HEK293 (cell line): ENCODE measurements at regions not wholly inside any gene's neighbourhood (a gene's known extent, or its start where the extent isn't known, plus 50 kb on each side); places are given as distances from the start of the nearest gene placed in this dataset.
A peak's percentile ranks its signal among the peaks of the same experiment; 100 is the strongest.

ENCODE experiments used
- CTCF ChIA-PET: fragments of 350-600 bp; formaldehyde crosslinking; extraction: SDS; loops from one replicate; lab custom pipeline; 2021; ENCODE audit warnings: antibody characterized with exemption; lab: Yijun Ruan, JAX
- POLR2A ChIA-PET: fragments of 300-600 bp; formaldehyde crosslinking; extraction: SDS; loops from one replicate; lab custom pipeline; 2020; ENCODE audit warnings: antibody characterized with exemption, inconsistent platforms; lab: Yijun Ruan, JAX
- H3K27ac ChIP-seq: fragments of 200-500 bp; sonication (Bioruptor generic); 2 replicates; pipeline ENCODE4 v1.5.1; 2014; ENCODE audit warnings: low read depth, low read length, control low read depth, inconsistent platforms; ENCODE audit errors: extremely low read depth
- H3K36me3 ChIP-seq, 2 experiments: fragments of 200-500 bp in 1 of 2; sonication (Bioruptor generic) in 1 of 2; 1 replicate in 1 of 2; 2 replicates in 1 of 2; pipeline ENCODE4 v1.5.1; 2014 to 2017; ENCODE audit warnings: inconsistent platforms in 2 of 2, low read length in 2 of 2; ENCODE audit not compliant: control insufficient read depth in 2 of 2, insufficient read depth in 1 of 2
- H3K4me1 ChIP-seq: fragments of 200-500 bp; sonication (Bioruptor generic); 2 replicates; pipeline ENCODE4 v1.5.1; 2014; ENCODE audit warnings: mild to moderate bottlenecking, low read length, inconsistent platforms; ENCODE audit not compliant: control insufficient read depth, insufficient read depth
- H3K4me3 ChIP-seq: 2 replicates; pipeline ENCODE4 v1.5.1; 2011; ENCODE audit warnings: low read depth, mild to moderate bottlenecking, control low read depth, low read length, moderate library complexity
- H3K9me3 ChIP-seq: fragments of 200-500 bp; sonication (Bioruptor generic); 2 replicates; pipeline ENCODE4 v1.5.1; 2014; ENCODE audit warnings: low read depth, low read length, inconsistent platforms; ENCODE audit not compliant: control insufficient read depth, insufficient read depth
- GLIS1 ChIP-seq: fragments of 450-650 bp; formaldehyde crosslinking; IDR thresholded peaks from 2 replicates; pipeline ENCODE4 v1.5.1; 2016; ENCODE audit warnings: missing biosample characterization, missing genetic modification characterization
- KLF16 ChIP-seq: fragments of 450-650 bp; formaldehyde crosslinking; IDR thresholded peaks from 2 replicates; pipeline ENCODE4 v1.5.1; 2017; ENCODE audit warnings: missing biosample characterization, missing genetic modification characterization
- REST ChIP-seq: fragments of 450-650 bp; formaldehyde crosslinking; IDR thresholded peaks from 2 replicates; pipeline ENCODE4 v1.5.1; 2016; ENCODE audit warnings: missing biosample characterization, missing genetic modification characterization
- WT1 ChIP-seq: fragments of 450-650 bp; formaldehyde crosslinking; IDR thresholded peaks from 2 replicates; pipeline ENCODE4 v1.5.1; 2016; ENCODE audit warnings: missing biosample characterization, missing genetic modification characterization
- YY1 ChIP-seq: fragments of 450-650 bp; formaldehyde crosslinking; IDR thresholded peaks from 2 replicates; pipeline ENCODE4 v1.5.1; 2018; ENCODE audit warnings: missing biosample characterization, missing genetic modification characterization
- ZBTB21 ChIP-seq: fragments of 450-650 bp; formaldehyde crosslinking; IDR thresholded peaks from 2 replicates; pipeline ENCODE4 v1.5.1; 2017; ENCODE audit warnings: missing biosample characterization, missing genetic modification characterization
- ZBTB8A ChIP-seq: fragments of 450-650 bp; formaldehyde crosslinking; IDR thresholded peaks from 2 replicates; pipeline ENCODE4 v1.5.1; 2016; ENCODE audit warnings: missing biosample characterization, missing genetic modification characterization
- ZFP41 ChIP-seq: fragments of 450-650 bp; formaldehyde crosslinking; IDR thresholded peaks from 2 replicates; pipeline ENCODE4 v1.5.1; 2016; ENCODE audit warnings: missing biosample characterization, missing genetic modification characterization, borderline replicate concordance
- ZIC2 ChIP-seq: fragments of 450-650 bp; formaldehyde crosslinking; IDR thresholded peaks from 2 replicates; pipeline ENCODE4 v1.5.1; 2016; ENCODE audit warnings: missing biosample characterization, missing genetic modification characterization
- ZNF112 ChIP-seq: fragments of 450-650 bp; formaldehyde crosslinking; IDR thresholded peaks from 2 replicates; pipeline ENCODE4 v1.5.0; 2017; ENCODE audit warnings: missing biosample characterization, missing genetic modification characterization
- ZNF184 ChIP-seq: fragments of 450-650 bp; IDR thresholded peaks from 2 replicates; pipeline ENCODE4 v1.5.1; 2018; ENCODE audit warnings: missing biosample characterization, mild to moderate bottlenecking, missing genetic modification characterization
- ZNF2 ChIP-seq: fragments of 450-650 bp; formaldehyde crosslinking; IDR thresholded peaks from 2 replicates; pipeline ENCODE4 v1.5.1; 2016; ENCODE audit warnings: missing biosample characterization, missing genetic modification characterization
- ZNF292 ChIP-seq: fragments of 450-650 bp; formaldehyde crosslinking; IDR thresholded peaks from 2 replicates; pipeline ENCODE4 v1.5.1; 2016; ENCODE audit warnings: low read depth, missing biosample characterization, missing genetic modification characterization, borderline replicate concordance
- ZNF366 ChIP-seq: fragments of 450-650 bp; formaldehyde crosslinking; conservative IDR thresholded peaks from 2 replicates; pipeline ENCODE4 v1.5.1; 2016; ENCODE audit warnings: missing biosample characterization, missing genetic modification characterization
- ZNF596 ChIP-seq: fragments of 450-650 bp; IDR thresholded peaks from 2 replicates; pipeline ENCODE4 v1.5.0; 2018; ENCODE audit warnings: missing biosample characterization, mild to moderate bottlenecking, missing genetic modification characterization, moderate library complexity
- ZNF610 ChIP-seq: fragments of 450-650 bp; formaldehyde crosslinking; IDR thresholded peaks from 2 replicates; pipeline ENCODE4 v1.5.1; 2016; ENCODE audit warnings: missing biosample characterization, missing genetic modification characterization, borderline replicate concordance
- ZNF621 ChIP-seq: fragments of 450-650 bp; formaldehyde crosslinking; IDR thresholded peaks from 2 replicates; pipeline ENCODE4 v1.5.1; 2017; ENCODE audit warnings: missing biosample characterization, missing genetic modification characterization
- ZNF629 ChIP-seq: fragments of 450-650 bp; formaldehyde crosslinking; IDR thresholded peaks from 2 replicates; pipeline ENCODE4 v1.5.1; 2017; ENCODE audit warnings: missing biosample characterization, missing genetic modification characterization
- ZNF654 ChIP-seq: fragments of 450-650 bp; formaldehyde crosslinking; IDR thresholded peaks from 2 replicates; pipeline ENCODE4 v1.5.1; 2016; ENCODE audit warnings: low read depth, missing biosample characterization, missing genetic modification characterization
- ZNF777 ChIP-seq: fragments of 450-650 bp; formaldehyde crosslinking; IDR thresholded peaks from 2 replicates; pipeline ENCODE4 v1.5.1; 2017; ENCODE audit warnings: missing biosample characterization, missing genetic modification characterization, borderline replicate concordance
- TF ChIP-seq, protein P1 (sequence below): IDR thresholded peaks from 2 replicates; pipeline ENCODE4 v1.6.1; 2011; ENCODE audit warnings: mild to moderate bottlenecking, low read depth, low read length, borderline replicate concordance
- TF ChIP-seq, protein P2 (sequence below): fragments of 450-650 bp; IDR thresholded peaks from 2 replicates; pipeline ENCODE4 v1.5.1; 2018; ENCODE audit warnings: missing biosample characterization, missing genetic modification characterization

DNA sequence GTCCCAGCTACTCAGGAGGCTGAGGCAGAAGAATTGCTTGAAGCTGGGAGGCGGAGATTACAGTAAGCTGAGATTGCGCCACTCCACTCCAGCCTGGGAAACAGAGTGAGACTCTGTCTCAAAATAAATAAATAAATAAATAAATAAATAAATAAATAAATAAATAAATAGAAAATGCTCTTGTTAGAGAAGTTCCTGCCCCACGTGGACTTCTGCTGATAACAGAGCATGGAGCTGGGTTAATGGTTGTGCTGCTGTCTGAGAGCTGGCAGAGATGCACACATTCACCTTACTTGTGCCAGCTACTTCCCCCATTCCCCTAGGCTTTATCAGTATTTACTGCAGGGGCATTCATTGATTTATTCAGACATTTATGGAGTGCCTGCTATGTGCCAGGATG lies 155.2 kb upstream of the KCNG1 start (continued):
- TF ChIP-seq ZNF184 (tag by site-specific recombination) (no peak), ZNF2 (tag by site-specific recombination) (no peak), KLF16 (tag by site-specific recombination) (no peak), ZBTB8A (tag by site-specific recombination) (peak; percentile 72), ZNF654 (tag by site-specific recombination) (peak; percentile 42), ZNF292 (tag by site-specific recombination) (peak; percentile 44; the same call in 1 of the 2 replicates), WT1 (tag by site-specific recombination) (no peak), REST (tag by site-specific recombination) (peak; percentile 72), ZNF596 (tag by site-specific recombination) (no peak), ZNF777 (tag by site-specific recombination) (no peak), ZBTB21 (tag by site-specific recombination) (peak; percentile 53; the same call in 1 of the 2 replicates)
- TF ChIP-seq, protein P1, sequence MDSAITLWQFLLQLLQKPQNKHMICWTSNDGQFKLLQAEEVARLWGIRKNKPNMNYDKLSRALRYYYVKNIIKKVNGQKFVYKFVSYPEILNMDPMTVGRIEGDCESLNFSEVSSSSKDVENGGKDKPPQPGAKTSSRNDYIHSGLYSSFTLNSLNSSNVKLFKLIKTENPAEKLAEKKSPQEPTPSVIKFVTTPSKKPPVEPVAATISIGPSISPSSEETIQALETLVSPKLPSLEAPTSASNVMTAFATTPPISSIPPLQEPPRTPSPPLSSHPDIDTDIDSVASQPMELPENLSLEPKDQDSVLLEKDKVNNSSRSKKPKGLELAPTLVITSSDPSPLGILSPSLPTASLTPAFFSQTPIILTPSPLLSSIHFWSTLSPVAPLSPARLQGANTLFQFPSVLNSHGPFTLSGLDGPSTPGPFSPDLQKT: no peak

DNA sequence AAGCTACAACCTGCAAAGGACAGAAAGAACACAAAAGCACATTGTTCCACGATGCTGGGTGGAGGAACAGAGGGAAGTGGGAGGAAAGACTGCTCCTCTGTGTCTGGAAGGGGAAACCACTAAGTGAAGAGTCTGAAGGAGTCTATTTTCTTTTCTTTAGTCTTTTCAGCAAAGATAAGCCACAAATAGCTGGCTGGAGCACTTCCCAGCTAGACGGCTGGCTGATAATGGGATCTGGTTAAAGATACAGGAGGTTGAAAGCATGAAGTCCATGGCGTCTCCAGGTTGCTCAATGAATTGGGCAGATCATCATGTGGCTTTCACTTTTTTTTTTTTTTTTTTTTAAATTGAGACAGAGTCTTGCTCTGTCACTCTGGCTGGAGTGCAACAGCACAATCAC lies 154.0 kb upstream of the KCNG1 start:
- no peaks in the 10 kb centered on the region for H3K36me3 ChIP-seq
- H3K4me1 ChIP-seq: no peaks in the 10 kb centered on the region
- H3K9me3 ChIP-seq: no peaks in the 10 kb centered on the region
- CTCF ChIA-PET: interaction anchor here (0.6 to 1.2 kb wide), 2 partner anchors 144 to 419 kb away, joined by 3 to 4 read pairs; no protein-coding TSS in a partner anchor
- TF ChIP-seq ZNF610 (tag by site-specific recombination) (no peak), ZNF366 (tag by site-specific recombination) (no peak), GLIS1 (no peak), ZIC2 (tag by site-specific recombination) (no peak), ZFP41 (no peak), ZNF629 (no peak), ZNF621 (tag by site-specific recombination) (no peak), YY1 (no peak), ZNF112 (tag by site-specific recombination) (no peak)
- TF ChIP-seq, protein P2, sequence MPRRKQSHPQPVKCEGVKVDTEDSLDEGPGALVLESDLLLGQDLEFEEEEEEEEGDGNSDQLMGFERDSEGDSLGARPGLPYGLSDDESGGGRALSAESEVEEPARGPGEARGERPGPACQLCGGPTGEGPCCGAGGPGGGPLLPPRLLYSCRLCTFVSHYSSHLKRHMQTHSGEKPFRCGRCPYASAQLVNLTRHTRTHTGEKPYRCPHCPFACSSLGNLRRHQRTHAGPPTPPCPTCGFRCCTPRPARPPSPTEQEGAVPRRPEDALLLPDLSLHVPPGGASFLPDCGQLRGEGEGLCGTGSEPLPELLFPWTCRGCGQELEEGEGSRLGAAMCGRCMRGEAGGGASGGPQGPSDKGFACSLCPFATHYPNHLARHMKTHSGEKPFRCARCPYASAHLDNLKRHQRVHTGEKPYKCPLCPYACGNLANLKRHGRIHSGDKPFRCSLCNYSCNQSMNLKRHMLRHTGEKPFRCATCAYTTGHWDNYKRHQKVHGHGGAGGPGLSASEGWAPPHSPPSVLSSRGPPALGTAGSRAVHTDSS (tag by site-specific recombination): no peak
- no peak overlapping the region for H3K4me3 ChIP-seq
- H3K27ac ChIP-seq: no peak overlapping the region
- POLR2A ChIA-PET: interaction anchor here (0.6 kb wide), 1 partner anchor 1129 kb away, joined by 3 read pairs; no protein-coding TSS in a partner anchor
